ENCODE measurements at regions not wholly inside any gene's neighbourhood (a gene's known extent, or its start where the extent isn't known, plus 50 kb on each side); places are given as distances from the start of the nearest gene placed in this dataset.

DNA sequence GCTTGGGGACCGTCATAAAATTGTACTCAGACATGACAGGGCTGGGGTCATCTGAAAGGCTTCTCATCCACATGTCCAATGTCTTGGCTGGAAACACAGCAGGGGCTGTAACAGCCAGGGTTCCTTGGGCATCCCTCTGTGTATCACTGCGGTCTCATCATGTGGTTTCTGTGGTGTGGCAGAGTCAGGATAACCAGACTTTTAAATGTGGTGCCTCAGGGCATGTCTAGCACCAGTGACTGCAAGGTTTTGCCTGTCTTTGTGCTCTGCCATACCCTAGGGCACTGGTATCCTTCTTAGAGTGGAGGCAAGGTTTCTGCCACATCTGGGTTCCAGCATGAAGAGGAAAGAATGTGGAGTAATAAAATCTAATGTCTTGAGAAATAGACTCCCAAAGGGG is 124.2 kb downstream of the PLEKHG1 start:
- Mint-ChIP-seq H3K27ac (no peak overlapping the region), H3K4me3 (no peak overlapping the region), H3K4me1 (peaks cover 36% of the 10 kb centered on the region), H3K27me3 (ENCODE audit: low read depth, poor library complexity) (peaks cover 4% of the 10 kb centered on the region), H3K36me3 (ENCODE audit: low read depth) (no peaks in the 10 kb centered on the region), H3K9me3 (no peaks in the 10 kb centered on the region)
- TF ChIP-seq, protein P1, sequence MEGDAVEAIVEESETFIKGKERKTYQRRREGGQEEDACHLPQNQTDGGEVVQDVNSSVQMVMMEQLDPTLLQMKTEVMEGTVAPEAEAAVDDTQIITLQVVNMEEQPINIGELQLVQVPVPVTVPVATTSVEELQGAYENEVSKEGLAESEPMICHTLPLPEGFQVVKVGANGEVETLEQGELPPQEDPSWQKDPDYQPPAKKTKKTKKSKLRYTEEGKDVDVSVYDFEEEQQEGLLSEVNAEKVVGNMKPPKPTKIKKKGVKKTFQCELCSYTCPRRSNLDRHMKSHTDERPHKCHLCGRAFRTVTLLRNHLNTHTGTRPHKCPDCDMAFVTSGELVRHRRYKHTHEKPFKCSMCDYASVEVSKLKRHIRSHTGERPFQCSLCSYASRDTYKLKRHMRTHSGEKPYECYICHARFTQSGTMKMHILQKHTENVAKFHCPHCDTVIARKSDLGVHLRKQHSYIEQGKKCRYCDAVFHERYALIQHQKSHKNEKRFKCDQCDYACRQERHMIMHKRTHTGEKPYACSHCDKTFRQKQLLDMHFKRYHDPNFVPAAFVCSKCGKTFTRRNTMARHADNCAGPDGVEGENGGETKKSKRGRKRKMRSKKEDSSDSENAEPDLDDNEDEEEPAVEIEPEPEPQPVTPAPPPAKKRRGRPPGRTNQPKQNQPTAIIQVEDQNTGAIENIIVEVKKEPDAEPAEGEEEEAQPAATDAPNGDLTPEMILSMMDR (IDR thresholded peaks at IDR 0.05) = no peak
- no peak for DNase-seq

DNA sequence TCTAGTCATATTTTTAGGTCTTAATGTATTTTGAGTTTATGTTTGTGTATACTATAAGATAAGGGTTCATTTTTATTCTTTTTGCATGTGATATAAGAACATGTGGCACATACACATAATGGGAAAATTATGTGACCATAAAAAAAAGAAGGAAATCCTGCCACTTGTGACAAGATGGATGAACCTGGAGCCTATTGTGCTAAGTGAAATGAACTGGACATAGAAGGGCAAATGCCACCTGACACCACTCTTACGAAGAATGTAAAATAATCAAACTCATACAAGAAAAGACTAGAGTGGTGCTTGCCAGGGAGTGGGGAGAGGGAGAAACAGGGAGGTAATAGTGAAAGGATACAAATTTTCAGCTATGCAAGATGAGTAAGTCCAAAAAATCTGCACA is 126.1 kb downstream of the PLEKHG1 start:
- no peaks in the 10 kb centered on the region for H3K9me3 Mint-ChIP-seq
- TF ChIP-seq, protein P1 (IDR thresholded peaks at IDR 0.05) = no peak

DNA sequence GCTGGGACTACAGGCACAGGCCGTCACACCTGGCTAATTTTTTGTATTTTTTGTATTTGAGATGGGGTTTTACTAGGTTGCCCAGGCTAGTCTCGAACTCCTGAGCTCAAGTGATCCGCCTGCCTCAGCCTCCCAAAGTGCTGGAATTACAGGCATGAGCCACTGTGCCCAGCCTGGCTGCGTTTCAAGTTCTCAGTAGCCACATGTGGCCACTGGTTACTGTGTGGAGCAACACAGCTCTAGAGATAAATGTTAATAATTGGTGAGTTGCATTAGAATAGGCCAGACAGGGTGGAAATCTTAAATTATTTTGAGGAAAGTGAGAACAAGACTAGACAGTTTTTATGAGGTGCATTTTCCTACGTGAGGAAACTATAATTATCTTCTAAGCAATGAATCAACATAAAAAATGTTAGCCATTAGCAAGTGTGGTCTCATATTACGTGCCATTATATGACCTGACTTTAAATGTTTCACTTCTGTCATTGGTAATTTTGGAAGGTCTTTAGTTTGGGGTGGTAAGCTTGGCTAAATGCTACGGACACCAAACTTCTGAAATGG is 129.6 kb downstream of the PLEKHG1 start:
- peaks cover 8% of the 10 kb centered on the region for H3K4me1 Mint-ChIP-seq
- H3K36me3 Mint-ChIP-seq (ENCODE audit: low read depth) = peaks cover 26% of the 10 kb centered on the region
- no peak overlapping the region for H3K27ac Mint-ChIP-seq
- no peak for DNase-seq
- TF ChIP-seq, protein P1 (IDR thresholded peaks at IDR 0.05) = no peak
- no peaks in the 10 kb centered on the region for H3K9me3 Mint-ChIP-seq
- no peak overlapping the region for H3K4me3 Mint-ChIP-seq
- peaks cover 4% of the 10 kb centered on the region for H3K27me3 Mint-ChIP-seq (ENCODE audit: low read depth, poor library complexity)

More for the DNA sequence above, 126.1 kb downstream of the PLEKHG1 start:
- peaks cover 29% of the 10 kb centered on the region for H3K4me1 Mint-ChIP-seq
- peaks cover 4% of the 10 kb centered on the region for H3K27me3 Mint-ChIP-seq (ENCODE audit: low read depth, poor library complexity)
- H3K36me3 Mint-ChIP-seq (ENCODE audit: low read depth) = peaks cover 7% of the 10 kb centered on the region
- no peak for DNase-seq
- no peak overlapping the region for H3K4me3 Mint-ChIP-seq
- H3K27ac Mint-ChIP-seq = no peak overlapping the region

DNA sequence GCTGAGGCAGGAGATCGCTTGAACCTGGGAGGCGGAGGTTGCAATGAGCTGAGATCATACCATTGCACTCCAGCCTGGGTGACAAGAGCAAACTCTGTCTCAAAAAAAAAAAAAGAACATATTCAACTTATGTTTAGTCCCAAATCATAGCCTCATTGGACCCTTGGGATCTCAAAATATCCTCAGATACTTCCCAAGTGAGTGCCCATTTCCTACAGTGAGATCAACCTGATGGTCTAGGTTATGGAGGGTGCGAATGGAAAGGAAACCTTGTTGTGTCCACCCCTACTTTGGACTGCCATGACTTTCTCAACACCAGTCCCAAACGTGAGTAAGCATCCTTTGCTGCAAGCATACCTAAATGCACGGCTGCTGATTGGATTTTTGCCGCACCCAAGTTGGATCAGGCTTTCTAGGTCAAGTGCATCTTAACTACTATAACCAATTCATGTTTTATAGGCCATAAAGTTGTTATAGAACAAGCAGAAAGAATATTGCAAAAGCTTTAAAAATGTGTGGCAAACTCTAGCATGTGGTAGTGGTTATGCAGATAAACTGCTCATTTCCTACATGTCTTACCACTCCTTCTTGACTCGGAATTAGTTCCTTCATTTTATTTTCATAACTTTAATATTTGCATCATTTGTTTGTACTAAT is 131.2 kb downstream of the PLEKHG1 start:
- Mint-ChIP-seq H3K9me3 (no peaks in the 10 kb centered on the region), H3K4me1 (peaks cover 8% of the 10 kb centered on the region), H3K4me3 (no peak overlapping the region), H3K36me3 (ENCODE audit: low read depth) (peaks cover 35% of the 10 kb centered on the region), H3K27me3 (ENCODE audit: low read depth, poor library complexity) (peaks cover 1% of the 10 kb centered on the region), H3K27ac (no peak overlapping the region)
- DNase-seq = no peak
- TF ChIP-seq, protein P1 (IDR thresholded peaks at IDR 0.05) = no peak

DNA sequence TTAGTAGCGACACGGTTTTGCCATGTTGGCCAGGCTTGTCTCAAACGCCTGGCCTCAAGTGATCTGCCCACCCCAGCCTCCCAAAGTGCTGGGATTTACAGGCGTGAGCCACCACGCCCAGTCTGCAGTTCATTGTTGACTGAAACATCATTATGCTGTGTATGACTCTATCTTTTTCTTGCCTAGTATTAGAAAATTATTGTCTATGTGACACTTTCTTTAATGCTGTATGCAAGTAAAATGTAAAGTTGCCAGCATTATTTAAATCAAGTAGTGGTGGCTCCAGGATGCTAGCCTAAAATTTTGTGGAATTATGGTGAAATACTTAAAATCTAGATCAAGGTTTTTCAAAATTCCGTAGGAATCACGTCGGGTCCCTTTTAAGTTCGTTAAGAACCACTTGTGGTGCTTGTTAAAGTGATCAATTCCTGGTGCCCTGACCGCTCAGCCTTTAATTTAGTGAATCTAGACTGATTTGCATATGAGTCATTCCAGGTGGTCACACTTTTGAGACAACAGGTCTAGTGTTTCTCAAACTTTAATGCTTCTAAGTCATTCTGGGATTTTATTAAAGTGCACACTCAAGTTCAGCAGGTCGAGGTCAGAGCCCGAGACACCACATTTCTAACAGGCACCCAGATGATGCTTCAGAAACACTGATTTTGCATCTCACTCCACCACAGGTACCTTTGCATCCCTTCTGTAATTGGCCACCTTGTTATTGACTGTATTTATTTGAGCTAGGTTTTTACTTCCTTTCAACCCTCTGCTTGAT is 132.6 kb upstream of the MTHFD1L start:
- DNase-seq = no peak
- TF ChIP-seq, protein P1 (IDR thresholded peaks at IDR 0.05) = no peak
- H3K4me3 Mint-ChIP-seq = no peak overlapping the region
- H3K27ac Mint-ChIP-seq = no peak overlapping the region
- peaks cover 40% of the 10 kb centered on the region for H3K36me3 Mint-ChIP-seq (ENCODE audit: low read depth)
- H3K4me1 Mint-ChIP-seq = peaks cover 8% of the 10 kb centered on the region
- peaks cover 3% of the 10 kb centered on the region for H3K27me3 Mint-ChIP-seq (ENCODE audit: low read depth, poor library complexity)
- H3K9me3 Mint-ChIP-seq = no peaks in the 10 kb centered on the region
